Transverse colon (tissue), 4 donors: ENCODE measurements at regions not wholly inside any gene's neighbourhood (a gene's known extent, or its start where the extent isn't known, plus 50 kb on each side); places are given as distances from the start of the nearest gene placed in this dataset.

Source experiments
- DNase-seq: peaks from one replicate; pipeline ENCODE4 v3.0.0-alpha.2; 2019
- H3K27ac ChIP-seq, 4 donors: fragments of 200-600 bp; sonication (generic); 2 replicates each; pipeline ENCODE4 v1.5.1; 2016 to 2018; ENCODE audit warnings: inconsistent platforms in 4 of 4
- H3K27me3 ChIP-seq: fragments of 200-600 bp; sonication (generic); 2 replicates; pipeline ENCODE4 v1.5.1; 2017; ENCODE audit warnings: inconsistent platforms
- H3K36me3 ChIP-seq, 4 donors: fragments of 200-600 bp; sonication (generic); 2 replicates each; pipeline ENCODE4 v1.5.1; 2017 to 2019; ENCODE audit warnings: inconsistent platforms in 4 of 4
- H3K4me1 ChIP-seq, 4 donors: fragments of 200-600 bp; sonication (generic); 2 replicates each; pipeline ENCODE4 v1.5.1; 2017 to 2020; ENCODE audit warnings: inconsistent platforms in 4 of 4
- H3K4me3 ChIP-seq, 4 donors: fragments of 200-600 bp; sonication (generic); 1 replicate in 1 of 4; 2 replicates in 3 of 4; pipeline versions ENCODE4 v1.5.1 to v1.6.1; 2017 to 2019; ENCODE audit warnings: inconsistent platforms in 4 of 4
- H3K9me3 ChIP-seq, 2 donors: fragments of 200-600 bp; sonication (generic); 2 replicates each; pipeline ENCODE4 v1.5.1; 2017 to 2019; ENCODE audit warnings: inconsistent platforms in 2 of 2
- EP300 ChIP-seq: sonication (generic); formaldehyde crosslinking; IDR thresholded peaks from one replicate; pipeline ENCODE4 v1.6.1; 2017; ENCODE audit warnings: antibody characterized with exemption, low read depth
- POLR2A ChIP-seq: fragments of 450-650 bp; IDR thresholded peaks from one replicate; pipeline ENCODE4 v1.6.1; 2016; ENCODE audit warnings: antibody characterized with exemption, mild to moderate bottlenecking, moderate library complexity
- POLR2AphosphoS5 ChIP-seq, 3 donors: sonication (generic); formaldehyde crosslinking; IDR thresholded peaks; one replicate each; pipeline ENCODE4 v1.6.1; 2016; ENCODE audit warnings: antibody characterized with exemption in 3 of 3
- WGBS, 2 donors: methylation state at CpG; one replicate each; pipeline ENCODE4 v1.1.5; 2018; ENCODE audit warnings: low coverage in 1 of 2; 5-methylcytosine and 5-hydroxymethylcytosine counted together
- in situ Hi-C, 4 donors: fragments of 200-750 bp; cut with MboI; loops; one replicate each; pipeline versions ENCODE4 v1.15.0 to v1.15.1; 2017; ENCODE audit warnings: low sequenced_read_pairs in 3 of 4, low pct_ligation_motif_present in 1 of 4, low pct_unique_long_range_greater_than_20kb in 1 of 4
- intact Hi-C: fragments of 100-400 bp; cut with DNase I; formaldehyde crosslinking; loops from one replicate; pipeline ENCODE4 v1.15.1; 2023; ENCODE audit warnings: low total_unique reads
- TF ChIP-seq, protein P1 (sequence below), 5 experiments: fragments of 200-600 bp in 3 of 5; fragments of 450-650 bp in 2 of 5; sonication (generic) in 3 of 5; IDR thresholded peaks; 1 replicate in 2 of 5; 2 replicates in 3 of 5; pipeline ENCODE4 v1.5.1; 2016 to 2017; ENCODE audit warnings: antibody characterized with exemption in 5 of 5, inconsistent platforms in 3 of 5, mild to moderate bottlenecking in 2 of 5, moderate library complexity in 1 of 5

DNA sequence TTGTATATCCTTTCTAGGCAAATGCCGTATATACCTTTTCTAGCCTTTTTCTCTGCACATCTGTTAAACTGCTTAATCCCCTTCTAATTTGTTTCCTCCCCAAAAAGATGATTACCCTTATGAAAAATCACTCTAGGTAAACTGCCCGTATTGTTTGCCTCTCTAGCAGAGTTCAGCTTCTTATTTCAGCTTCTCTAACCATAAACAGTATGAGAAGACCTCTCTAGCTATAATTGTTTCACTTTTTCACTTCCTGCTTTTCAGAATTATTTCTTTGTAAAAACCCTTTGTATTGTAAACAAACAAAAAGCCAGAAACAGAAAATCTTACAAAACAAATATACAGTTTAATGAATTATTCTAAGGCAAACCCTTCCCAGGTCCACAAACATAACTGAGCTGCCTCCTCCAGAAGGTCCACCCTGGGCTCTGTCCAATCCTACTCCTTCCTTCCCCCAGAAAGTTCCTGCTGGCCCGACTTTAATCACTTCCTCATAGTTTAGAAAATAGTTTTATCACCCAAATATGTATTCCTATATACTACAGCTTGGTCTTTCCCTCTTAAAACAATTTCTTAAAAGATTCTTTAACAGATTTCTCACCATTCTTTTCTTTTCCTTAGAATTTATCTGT, 158.1 kb downstream of the FGF1 start:
- intact Hi-C loops: no loop called here
- H3K36me3 ChIP-seq: no peaks in the 10 kb centered on the region
- WGBS, 2 donors: 48 to 58% methylated on average over 3 of the region's 3 CpGs

DNA sequence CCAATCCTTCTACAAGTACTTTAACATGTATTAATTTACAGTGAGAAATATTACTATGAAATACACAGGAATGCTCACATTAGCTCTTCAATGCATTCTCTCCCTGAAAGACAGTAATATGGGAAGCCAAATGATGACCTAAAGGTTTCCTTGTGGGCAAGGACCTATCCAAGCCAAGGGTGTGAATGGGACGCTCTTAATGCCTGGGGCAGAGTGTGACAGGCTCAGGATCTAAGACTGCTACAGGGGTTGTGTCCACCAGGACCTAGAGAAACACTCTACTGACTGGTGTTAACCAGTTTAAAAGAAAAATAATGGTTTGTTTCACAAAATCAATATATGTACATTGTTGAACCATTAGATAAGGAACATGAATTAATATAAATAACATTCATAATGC, 158.7 kb downstream of the FGF1 start:
- intact Hi-C loops: no loop called here
- TF ChIP-seq POLR2A (no peak), EP300 (no peak), POLR2AphosphoS5 (IDR thresholded peaks at IDR 0.05) (no peak)
- TF ChIP-seq, protein P1, sequence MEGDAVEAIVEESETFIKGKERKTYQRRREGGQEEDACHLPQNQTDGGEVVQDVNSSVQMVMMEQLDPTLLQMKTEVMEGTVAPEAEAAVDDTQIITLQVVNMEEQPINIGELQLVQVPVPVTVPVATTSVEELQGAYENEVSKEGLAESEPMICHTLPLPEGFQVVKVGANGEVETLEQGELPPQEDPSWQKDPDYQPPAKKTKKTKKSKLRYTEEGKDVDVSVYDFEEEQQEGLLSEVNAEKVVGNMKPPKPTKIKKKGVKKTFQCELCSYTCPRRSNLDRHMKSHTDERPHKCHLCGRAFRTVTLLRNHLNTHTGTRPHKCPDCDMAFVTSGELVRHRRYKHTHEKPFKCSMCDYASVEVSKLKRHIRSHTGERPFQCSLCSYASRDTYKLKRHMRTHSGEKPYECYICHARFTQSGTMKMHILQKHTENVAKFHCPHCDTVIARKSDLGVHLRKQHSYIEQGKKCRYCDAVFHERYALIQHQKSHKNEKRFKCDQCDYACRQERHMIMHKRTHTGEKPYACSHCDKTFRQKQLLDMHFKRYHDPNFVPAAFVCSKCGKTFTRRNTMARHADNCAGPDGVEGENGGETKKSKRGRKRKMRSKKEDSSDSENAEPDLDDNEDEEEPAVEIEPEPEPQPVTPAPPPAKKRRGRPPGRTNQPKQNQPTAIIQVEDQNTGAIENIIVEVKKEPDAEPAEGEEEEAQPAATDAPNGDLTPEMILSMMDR (IDR thresholded peaks at IDR 0.05): no peak
- WGBS, 2 donors: 80 to 89% methylated on average over 1 of the region's 1 CpG
- Histone ChIP-seq H3K4me3 (no peak overlapping the region), H3K36me3 (no peaks in the 10 kb centered on the region), H3K4me1 (no peaks in the 10 kb centered on the region), H3K27me3 (no peaks in the 10 kb centered on the region), H3K9me3 (no peaks in the 10 kb centered on the region), H3K27ac (no peak overlapping the region)
- no peak for DNase-seq
- in situ Hi-C loops: loop anchor here in 1 of 4 donors (25.0 kb wide), 1 partner anchor 365 kb away; no protein-coding TSS in a partner anchor

More for the DNA sequence above, 158.1 kb downstream of the FGF1 start:
- H3K27me3 ChIP-seq: no peaks in the 10 kb centered on the region
- in situ Hi-C loops: loop anchor here in 1 of 4 donors (25.0 kb wide), 1 partner anchor 365 kb away; no protein-coding TSS in a partner anchor
- TF ChIP-seq POLR2A (no peak), POLR2AphosphoS5 (IDR thresholded peaks at IDR 0.05) (no peak), EP300 (no peak)
- TF ChIP-seq, protein P1 (IDR thresholded peaks at IDR 0.05): no peak
- H3K4me1 ChIP-seq: no peaks in the 10 kb centered on the region
- H3K27ac ChIP-seq: no peak overlapping the region
- no peaks in the 10 kb centered on the region for H3K9me3 ChIP-seq
- no peak for DNase-seq
- H3K4me3 ChIP-seq: no peak overlapping the region

DNA sequence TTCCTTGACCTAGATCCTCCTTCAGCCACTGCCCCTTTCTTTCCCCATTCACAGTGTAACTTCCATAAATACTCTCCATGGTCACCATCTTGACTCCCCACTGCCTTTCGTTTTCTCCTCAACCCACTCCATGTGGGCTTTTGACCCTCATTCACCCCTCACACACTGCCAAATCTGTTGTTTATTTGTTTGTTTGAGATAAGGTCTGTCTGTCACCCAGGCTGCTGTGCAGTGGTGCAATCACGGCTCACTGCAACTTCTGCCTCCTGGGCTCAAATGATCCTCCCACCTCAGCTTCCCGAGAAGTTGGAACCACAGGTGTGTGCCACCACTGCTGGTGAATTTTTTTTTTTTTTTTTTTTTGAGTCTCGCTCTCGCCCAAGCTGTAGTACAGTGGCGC, 162.9 kb downstream of the FGF1 start:
- no peaks in the 10 kb centered on the region for H3K4me1 ChIP-seq
- H3K4me3 ChIP-seq: no peak overlapping the region
- TF ChIP-seq, protein P1 (IDR thresholded peaks at IDR 0.05): no peak
- TF ChIP-seq EP300 (no peak), POLR2AphosphoS5 (IDR thresholded peaks at IDR 0.05) (no peak), POLR2A (no peak)
- H3K27ac ChIP-seq: no peak overlapping the region
- 92 to 93% methylated on average over 3 to 6 of the region's 6 CpGs for WGBS, 2 donors
- intact Hi-C loops: no loop called here
- H3K9me3 ChIP-seq: no peaks in the 10 kb centered on the region
- H3K36me3 ChIP-seq: no peaks in the 10 kb centered on the region
- no peaks in the 10 kb centered on the region for H3K27me3 ChIP-seq
- no peak for DNase-seq
- in situ Hi-C loops: no loop called here

DNA sequence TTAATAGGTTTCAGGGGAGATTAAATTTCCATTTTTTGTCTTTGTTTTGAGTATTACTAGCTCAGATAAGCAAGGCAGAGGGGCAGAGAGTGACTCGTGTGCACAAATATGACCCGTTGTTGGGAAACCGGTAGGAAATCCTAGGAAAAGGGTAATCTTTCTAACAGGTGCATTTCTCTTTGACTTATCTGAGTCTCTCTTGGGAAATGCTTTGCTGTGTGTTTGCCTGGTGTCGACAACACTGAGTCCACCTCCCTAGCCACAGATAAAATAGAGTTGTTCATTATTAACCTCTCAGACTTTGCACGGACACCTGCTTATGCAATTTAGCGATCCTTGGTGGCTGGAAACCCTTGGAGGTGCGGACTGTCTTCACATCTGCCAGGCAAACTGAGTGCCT, 164.2 kb downstream of the FGF1 start:
- in situ Hi-C loops (no loop called here), intact Hi-C loops (no loop called here)
- Histone ChIP-seq H3K4me3 (no peak overlapping the region), H3K27ac (no peak overlapping the region), H3K4me1 (no peaks in the 10 kb centered on the region), H3K9me3 (no peaks in the 10 kb centered on the region), H3K36me3 (no peaks in the 10 kb centered on the region), H3K27me3 (no peaks in the 10 kb centered on the region)
- TF ChIP-seq EP300: no peak
- TF ChIP-seq POLR2AphosphoS5 (IDR thresholded peaks at IDR 0.05): no peak
- TF ChIP-seq POLR2A: no peak
- TF ChIP-seq, protein P1 (IDR thresholded peaks at IDR 0.05): no peak
- no peak for DNase-seq
- 77 to 86% methylated on average over 4 to 7 of the region's 7 CpGs for WGBS, 2 donors
